ENCODE measurements at regions not wholly inside any gene's neighbourhood (a gene's known extent, or its start where the extent isn't known, plus 50 kb on each side); places are given as distances from the start of the nearest gene placed in this dataset.

DNA sequence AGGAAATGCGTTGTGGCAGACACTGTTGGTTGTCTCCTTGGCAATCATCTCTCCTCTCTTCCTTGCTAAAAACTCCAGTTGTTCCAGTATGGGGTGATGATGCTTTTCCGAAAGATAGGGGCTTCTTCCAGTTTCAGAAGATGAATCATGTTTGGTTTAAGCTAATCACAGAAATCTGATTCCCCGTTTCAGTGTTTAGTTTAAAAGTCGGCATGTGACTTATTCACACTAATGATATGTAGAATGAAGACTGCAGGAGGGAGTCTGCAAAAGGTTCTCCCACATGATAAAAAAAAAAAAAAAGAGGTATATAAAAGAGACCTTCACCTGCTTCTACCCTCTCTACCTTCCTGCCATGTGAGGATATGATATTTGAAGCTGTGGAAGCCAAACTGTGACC is 239.0 kb upstream of the SIX2 start:
- H3K36me3 ChIP-seq (ENCODE audit: insufficient read depth, low read length): no peaks in the 10 kb centered on the region
- no peak overlapping the region for H3K27ac ChIP-seq (ENCODE audit: low read length)
- H3K9ac ChIP-seq (ENCODE audit: low read length): no peak overlapping the region
- no peak overlapping the region for H3K4me3 ChIP-seq (ENCODE audit: low read length)
- no peak overlapping the region for H3K4me2 ChIP-seq (ENCODE audit: low read length)
- no peak overlapping the region for H2AFZ ChIP-seq (ENCODE audit: low read depth, low read length)
- H3K27me3 ChIP-seq (ENCODE audit: insufficient read depth, low read depth, low read length): no peaks in the 10 kb centered on the region
- H3K9me2 ChIP-seq (ENCODE audit: insufficient read depth, low read length): no peaks in the 10 kb centered on the region
- no peaks in the 10 kb centered on the region for H4K20me1 ChIP-seq (ENCODE audit: insufficient read depth)
- no peaks in the 10 kb centered on the region for H3F3A ChIP-seq (ENCODE audit: insufficient read depth, low read length, poor library complexity, severe bottlenecking)
- no peak for TF ChIP-seq RAD21 (conservative IDR thresholded peaks at IDR 0.05)
- no peak for TF ChIP-seq SMC3 (conservative IDR thresholded peaks at IDR 0.05; ENCODE audit: poor library complexity)
- no peak for TF ChIP-seq TAF1 (IDR thresholded peaks at IDR 0.05; ENCODE audit: low read depth)
- no peak for TF ChIP-seq MXI1 (conservative IDR thresholded peaks at IDR 0.05; ENCODE audit: poor library complexity, severe bottlenecking)
- no peak for TF ChIP-seq POLR2AphosphoS5 (IDR thresholded peaks at IDR 0.05)
- no peak for TF ChIP-seq EP300 (conservative IDR thresholded peaks at IDR 0.05; ENCODE audit: poor library complexity, severe bottlenecking)
- no peak for TF ChIP-seq CTCF (IDR thresholded peaks at IDR 0.05; ENCODE audit: poor library complexity, severe bottlenecking)
- TF ChIP-seq REST (IDR thresholded peaks at IDR 0.05; ENCODE audit: borderline replicate concordance): no peak
- no peak for TF ChIP-seq EZH2 (IDR thresholded peaks at IDR 0.05; ENCODE audit: borderline replicate concordance, insufficient read depth, low read length, poor library complexity, severe bottlenecking)
- H3K9me3 ChIP-seq (ENCODE audit: low read length): no peaks in the 10 kb centered on the region
- H3K79me2 ChIP-seq (replicated peaks; ENCODE audit: insufficient read depth, low read length): no peaks in the 10 kb centered on the region

DNA sequence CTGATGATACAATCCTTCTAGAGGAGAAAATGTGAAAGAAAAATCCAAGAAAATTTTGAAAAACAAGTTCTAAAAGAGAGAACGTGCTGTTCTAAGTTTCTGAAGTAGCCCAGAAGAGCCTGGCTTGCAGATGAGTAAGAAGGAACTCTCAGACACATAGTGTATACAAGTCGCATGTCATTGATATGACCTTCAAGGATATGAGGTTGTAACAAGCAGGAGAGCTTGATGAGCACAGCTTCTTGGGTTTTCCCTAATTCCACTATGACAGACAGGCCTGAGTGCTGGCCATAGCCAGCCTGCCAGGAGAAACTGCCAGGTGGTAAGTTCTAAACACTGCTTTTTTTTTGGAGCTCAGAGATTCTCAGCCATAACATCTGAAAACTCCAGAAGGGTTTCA is 235.7 kb upstream of the SIX2 start:
- H3K36me3 ChIP-seq (ENCODE audit: insufficient read depth, low read length): no peaks in the 10 kb centered on the region
- H2AFZ ChIP-seq (ENCODE audit: low read depth, low read length): no peak overlapping the region
- H3K27me3 ChIP-seq (ENCODE audit: insufficient read depth, low read depth, low read length): no peaks in the 10 kb centered on the region
- no peaks in the 10 kb centered on the region for H3K9me2 ChIP-seq (ENCODE audit: insufficient read depth, low read length)
- no peak overlapping the region for H3K4me2 ChIP-seq (ENCODE audit: low read length)
- H3K4me3 ChIP-seq (ENCODE audit: low read length): no peak overlapping the region
- H3K9me3 ChIP-seq (ENCODE audit: low read length): no peaks in the 10 kb centered on the region
- no peak overlapping the region for H3K9ac ChIP-seq (ENCODE audit: low read length)
- peaks cover 3% of the 10 kb centered on the region for H3F3A ChIP-seq (ENCODE audit: insufficient read depth, low read length, poor library complexity, severe bottlenecking)
- H3K79me2 ChIP-seq (replicated peaks; ENCODE audit: insufficient read depth, low read length): no peaks in the 10 kb centered on the region
- TF ChIP-seq TAF1 (IDR thresholded peaks at IDR 0.05; ENCODE audit: low read depth) (no peak), REST (IDR thresholded peaks at IDR 0.05; ENCODE audit: borderline replicate concordance) (no peak), EP300 (conservative IDR thresholded peaks at IDR 0.05; ENCODE audit: poor library complexity, severe bottlenecking) (no peak), CTCF (IDR thresholded peaks at IDR 0.05; ENCODE audit: poor library complexity, severe bottlenecking) (no peak), SMC3 (conservative IDR thresholded peaks at IDR 0.05; ENCODE audit: poor library complexity) (no peak), EZH2 (IDR thresholded peaks at IDR 0.05; ENCODE audit: borderline replicate concordance, insufficient read depth, low read length, poor library complexity, severe bottlenecking) (no peak), RAD21 (conservative IDR thresholded peaks at IDR 0.05) (no peak), POLR2AphosphoS5 (IDR thresholded peaks at IDR 0.05) (no peak), MXI1 (conservative IDR thresholded peaks at IDR 0.05; ENCODE audit: poor library complexity, severe bottlenecking) (no peak)
- no peaks in the 10 kb centered on the region for H4K20me1 ChIP-seq (ENCODE audit: insufficient read depth)
- no peak overlapping the region for H3K27ac ChIP-seq (ENCODE audit: low read length)
